ENCODE measurements at regions not wholly inside any gene's neighbourhood (a gene's known extent, or its start where the extent isn't known, plus 50 kb on each side); places are given as distances from the start of the nearest gene placed in this dataset.

- Histone ChIP-seq H3K9me3 (ENCODE audit: low read length) (no peaks in the 10 kb centered on the region), H2AFZ (ENCODE audit: low read depth, low read length) (no peak overlapping the region), H3K79me2 (replicated peaks; ENCODE audit: insufficient read depth, low read length) (no peaks in the 10 kb centered on the region), H3K27ac (ENCODE audit: low read length) (no peak overlapping the region), H3K36me3 (ENCODE audit: insufficient read depth, low read length) (no peaks in the 10 kb centered on the region), H3K9me2 (ENCODE audit: insufficient read depth, low read length) (no peaks in the 10 kb centered on the region), H3K27me3 (ENCODE audit: insufficient read depth, low read depth, low read length) (no peaks in the 10 kb centered on the region), H3F3A (ENCODE audit: insufficient read depth, low read length, poor library complexity, severe bottlenecking) (no peaks in the 10 kb centered on the region), H3K9ac (ENCODE audit: low read length) (no peak overlapping the region), H3K4me2 (ENCODE audit: low read length) (no peak overlapping the region), H3K4me3 (ENCODE audit: low read length) (no peak overlapping the region), H4K20me1 (ENCODE audit: insufficient read depth) (no peaks in the 10 kb centered on the region)
- no peak for TF ChIP-seq EZH2 (IDR thresholded peaks at IDR 0.05; ENCODE audit: borderline replicate concordance, insufficient read depth, low read length, poor library complexity, severe bottlenecking)
- no peak for TF ChIP-seq MXI1 (conservative IDR thresholded peaks at IDR 0.05; ENCODE audit: poor library complexity, severe bottlenecking)
- TF ChIP-seq EP300 (conservative IDR thresholded peaks at IDR 0.05; ENCODE audit: poor library complexity, severe bottlenecking), result no peak
- no peak for TF ChIP-seq SMC3 (conservative IDR thresholded peaks at IDR 0.05; ENCODE audit: poor library complexity)
- TF ChIP-seq REST (IDR thresholded peaks at IDR 0.05; ENCODE audit: borderline replicate concordance), result no peak
- no peak for TF ChIP-seq TAF1 (IDR thresholded peaks at IDR 0.05; ENCODE audit: low read depth)
- no peak for TF ChIP-seq RAD21 (conservative IDR thresholded peaks at IDR 0.05)
Observed at GRCh38 chr13:78897200-78897599, 238.2 kb upstream of the OBI1 start.

GRCh38 chr13:78884571-78884970 is 225.6 kb upstream of the OBI1 start:
- H3K36me3 ChIP-seq (ENCODE audit: insufficient read depth, low read length), result no peaks in the 10 kb centered on the region
- no peaks in the 10 kb centered on the region for H3K9me3 ChIP-seq (ENCODE audit: low read length)
- no peaks in the 10 kb centered on the region for H3F3A ChIP-seq (ENCODE audit: insufficient read depth, low read length, poor library complexity, severe bottlenecking)
- no peaks in the 10 kb centered on the region for H3K79me2 ChIP-seq (replicated peaks; ENCODE audit: insufficient read depth, low read length)
- H3K4me2 ChIP-seq (ENCODE audit: low read length), result no peak overlapping the region
- no peaks in the 10 kb centered on the region for H4K20me1 ChIP-seq (ENCODE audit: insufficient read depth)
- no peak overlapping the region for H2AFZ ChIP-seq (ENCODE audit: low read depth, low read length)
- H3K4me3 ChIP-seq (ENCODE audit: low read length), result no peak overlapping the region
- no peaks in the 10 kb centered on the region for H3K9me2 ChIP-seq (ENCODE audit: insufficient read depth, low read length)
- no peak overlapping the region for H3K9ac ChIP-seq (ENCODE audit: low read length)
- TF ChIP-seq MXI1 (conservative IDR thresholded peaks at IDR 0.05; ENCODE audit: poor library complexity, severe bottlenecking) (no peak), REST (IDR thresholded peaks at IDR 0.05; ENCODE audit: borderline replicate concordance) (no peak), TAF1 (IDR thresholded peaks at IDR 0.05; ENCODE audit: low read depth) (no peak), SMC3 (conservative IDR thresholded peaks at IDR 0.05; ENCODE audit: poor library complexity) (no peak), RAD21 (conservative IDR thresholded peaks at IDR 0.05) (no peak), CTCF (IDR thresholded peaks at IDR 0.05; ENCODE audit: poor library complexity, severe bottlenecking) (no peak), POLR2AphosphoS5 (IDR thresholded peaks at IDR 0.05) (no peak)
- no peaks in the 10 kb centered on the region for H3K27me3 ChIP-seq (ENCODE audit: insufficient read depth, low read depth, low read length)
- no peak overlapping the region for H3K27ac ChIP-seq (ENCODE audit: low read length)
